Endothelial cell of umbilical vein (primary cell): ENCODE measurements at regions not wholly inside any gene's neighbourhood (a gene's known extent, or its start where the extent isn't known, plus 50 kb on each side); places are given as distances from the start of the nearest gene placed in this dataset.

ENCODE experiments used
- BruUV-seq: library from RNA; stranded (reverse); fragments of 400-500 nt; replicated peaks from 2 replicates; lab custom pipeline; 2021; lab: Mats Ljungman, UMichigan
- CTCF ChIA-PET: fragments of 300-600, 350-600 bp; sonication (Branson Sonifier 250); formaldehyde crosslinking; loops from one replicate; lab custom pipeline; 2021; ENCODE audit warnings: antibody characterized with exemption, inconsistent platforms; lab: Charles Lee
- POLR2A ChIA-PET: fragments of 300-600, 350-600 bp; sonication (Branson Sonifier 250); formaldehyde crosslinking; loops from one replicate; lab custom pipeline; 2021; ENCODE audit warnings: antibody characterized with exemption, inconsistent platforms; lab: Charles Lee
- DNase-seq: peaks from one replicate; pipeline ENCODE4 v3.0.0-alpha.2; 2011; ENCODE audit warnings: low read depth, low spot score
- FAIRE-seq: peaks from 2 replicates; lab custom pipeline; 2011; peaks lifted over from hg19 to GRCh38; lab: Jason Lieb, UNC
- H2AFZ ChIP-seq: 2 replicates; pipeline ENCODE4 v1.6.0; 2012; ENCODE audit warnings: low read depth, low read length, control low read depth, inconsistent platforms
- H3K27ac ChIP-seq: 2 replicates; pipeline ENCODE4 v1.5.1; 2011; ENCODE audit warnings: low read depth, mild to moderate bottlenecking, control low read depth, low read length, moderate library complexity; ENCODE audit not compliant: insufficient read depth
- H3K27me3 ChIP-seq, 2 experiments: 2 replicates each; pipeline versions ENCODE4 v1.6.0 to v1.6.1; 2011; ENCODE audit warnings: low read length in 2 of 2, mixed read lengths in 1 of 2; ENCODE audit not compliant: control insufficient read depth in 2 of 2, insufficient read depth in 2 of 2
- H3K36me3 ChIP-seq, 2 experiments: 2 replicates in 1 of 2; 3 replicates in 1 of 2; pipeline ENCODE4 v1.5.1; 2011; ENCODE audit warnings: low read length in 2 of 2, mild to moderate bottlenecking in 1 of 2, moderate library complexity in 1 of 2; ENCODE audit not compliant: control insufficient read depth in 2 of 2, insufficient read depth in 2 of 2; ENCODE audit errors: extremely low read depth in 1 of 2
- H3K4me1 ChIP-seq: 3 replicates; pipeline ENCODE4 v1.5.1; 2011; ENCODE audit warnings: mild to moderate bottlenecking, low read length; ENCODE audit not compliant: control insufficient read depth, insufficient read depth; ENCODE audit errors: extremely low read depth
- H3K4me2 ChIP-seq: 2 replicates; pipeline ENCODE4 v1.6.1; 2011; ENCODE audit warnings: low read length, control low read depth, mixed read lengths; ENCODE audit not compliant: insufficient read depth
- H3K4me3 ChIP-seq, 3 experiments: fragments of 200-600 bp in 1 of 3; sonication (generic), shearing (Covaris generic) in 1 of 3; replicated peaks in 1 of 3; 2 replicates each; pipeline ENCODE4 v1.5.1; 2011 to 2016; ENCODE audit warnings: control low read depth in 3 of 3, low read length in 3 of 3, mild to moderate bottlenecking in 2 of 3, inconsistent platforms in 1 of 3, low read depth in 1 of 3, moderate library complexity in 1 of 3; ENCODE audit not compliant: insufficient read depth in 1 of 3
- H3K79me2 ChIP-seq: 2 replicates; pipeline ENCODE4 v1.6.0; 2012; ENCODE audit warnings: low read length, inconsistent platforms; ENCODE audit not compliant: control insufficient read depth, insufficient read depth
- H3K9ac ChIP-seq: replicated peaks from 2 replicates; pipeline ENCODE3; 2011; ENCODE audit warnings: low read length, control low read depth; ENCODE audit not compliant: insufficient read depth; ENCODE audit errors: extremely low read depth
- H3K9me1 ChIP-seq: replicated peaks from 3 replicates; pipeline ENCODE4 v1.6.0; 2011; ENCODE audit warnings: mild to moderate bottlenecking, low read length; ENCODE audit not compliant: control insufficient read depth, insufficient read depth; ENCODE audit errors: extremely low read depth
- H3K9me3 ChIP-seq: replicated peaks from 2 replicates; pipeline ENCODE4 v1.5.1; 2012; ENCODE audit warnings: low read length, inconsistent platforms; ENCODE audit not compliant: control insufficient read depth, insufficient read depth
- H4K20me1 ChIP-seq: replicated peaks from 2 replicates; pipeline ENCODE3; 2011; ENCODE audit warnings: mild to moderate bottlenecking, low read length; ENCODE audit not compliant: control insufficient read depth, insufficient read depth; ENCODE audit errors: extremely low read depth
- EZH2 ChIP-seq: IDR thresholded peaks from 2 replicates; pipeline ENCODE4 v1.6.1; 2012; ENCODE audit warnings: borderline replicate concordance, low read depth, mild to moderate bottlenecking, moderate library complexity, low read length, inconsistent platforms; ENCODE audit not compliant: severe bottlenecking
- FOS ChIP-seq: IDR thresholded peaks from 2 replicates; pipeline ENCODE4 v1.6.1; 2011; ENCODE audit warnings: mild to moderate bottlenecking, low read length, moderate library complexity, borderline replicate concordance; ENCODE audit not compliant: insufficient read depth
- GATA2 ChIP-seq: IDR thresholded peaks from 2 replicates; pipeline ENCODE4 v1.7.0; 2011; ENCODE audit warnings: low read depth, mild to moderate bottlenecking, moderate library complexity, mixed read lengths, low read length; ENCODE audit not compliant: insufficient read length, insufficient read depth
- MYC ChIP-seq: IDR thresholded peaks from one replicate; pipeline ENCODE4 v1.6.1; 2011; ENCODE audit warnings: mild to moderate bottlenecking, low read depth, low read length
- POLR2A ChIP-seq: IDR thresholded peaks from 2 replicates; pipeline ENCODE4 v1.6.1; 2012; ENCODE audit warnings: low read depth, mild to moderate bottlenecking, control low read depth, low read length
- POLR2AphosphoS5 ChIP-seq: IDR thresholded peaks from 2 replicates; pipeline ENCODE4 v1.6.1; 2012; ENCODE audit warnings: low read depth, mild to moderate bottlenecking, control low read depth, low read length, moderate library complexity; ENCODE audit not compliant: insufficient read depth
- dilution Hi-C: fragments of 300-500 bp; cut with MboI; formaldehyde crosslinking; loops from one replicate; pipeline ENCODE4 v1.15.0; 2019; ENCODE audit warnings: low sequenced_read_pairs; ENCODE audit not compliant: extremely low pct_ligation_motif_present
- intact Hi-C: fragments of 100-400 bp; cut with micrococcal nuclease; formaldehyde crosslinking; loops from one replicate; pipeline ENCODE4 v1.10.0; 2022
- TF ChIP-seq, protein P1 (sequence below): IDR thresholded peaks from 2 replicates; pipeline ENCODE4 v1.6.1; 2011; ENCODE audit not compliant: insufficient read depth, insufficient read length
- TF ChIP-seq, protein P2 (sequence below), 2 donors: IDR thresholded peaks; 1 replicate in 1 of 2; 2 replicates in 1 of 2; pipeline ENCODE4 v1.5.1; 2011; ENCODE audit warnings: low read length in 2 of 2, mild to moderate bottlenecking in 2 of 2, moderate library complexity in 2 of 2, control low read depth in 1 of 2, inconsistent platforms in 1 of 2, low read depth in 1 of 2; ENCODE audit not compliant: insufficient read depth in 1 of 2; ENCODE audit errors: extremely low read depth in 1 of 2

DNA sequence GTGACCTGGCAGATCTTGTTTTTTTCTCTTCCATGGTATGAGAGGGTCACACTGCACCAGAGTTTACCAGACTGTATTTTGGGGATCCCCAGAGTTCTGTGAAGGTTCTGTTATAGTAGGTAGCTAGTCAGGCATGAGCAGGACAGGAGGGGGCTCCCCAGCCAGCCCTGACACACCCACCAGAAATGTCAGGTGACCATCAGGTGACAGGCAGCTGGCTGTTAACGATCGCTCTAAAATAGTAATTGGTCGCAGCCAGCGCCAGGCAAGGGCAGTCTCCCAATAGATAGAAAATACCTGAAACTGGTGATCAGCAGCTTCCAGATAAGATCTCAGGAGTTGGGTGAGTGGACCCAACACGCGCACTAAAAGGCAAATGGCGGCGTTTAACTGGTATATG, 264.9 kb downstream of the RHOU start:
- H3K4me2 ChIP-seq = no peak overlapping the region
- dilution Hi-C loops = no loop called here
- DNase-seq (no peak), FAIRE-seq (no peak)
- no peaks in the 10 kb centered on the region for H4K20me1 ChIP-seq
- no peak overlapping the region for H2AFZ ChIP-seq
- no TSS peak for BruUV-seq
- H3K79me2 ChIP-seq = no peaks in the 10 kb centered on the region
- no peak overlapping the region for H3K9ac ChIP-seq
- intact Hi-C loops = no loop called here
- ChIA-PET POLR2A (no interaction called here), CTCF (no interaction called here)
- H3K4me3 ChIP-seq = no peak overlapping the region
- no peaks in the 10 kb centered on the region for H3K27me3 ChIP-seq
- no peaks in the 10 kb centered on the region for H3K9me1 ChIP-seq
- H3K36me3 ChIP-seq = no peaks in the 10 kb centered on the region
- TF ChIP-seq, protein P1, sequence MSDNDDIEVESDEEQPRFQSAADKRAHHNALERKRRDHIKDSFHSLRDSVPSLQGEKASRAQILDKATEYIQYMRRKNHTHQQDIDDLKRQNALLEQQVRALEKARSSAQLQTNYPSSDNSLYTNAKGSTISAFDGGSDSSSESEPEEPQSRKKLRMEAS = no peak
- TF ChIP-seq POLR2AphosphoS5 (no peak), MYC (no peak), POLR2A (no peak), FOS (no peak), EZH2 (no peak), GATA2 (no peak)
- TF ChIP-seq, protein P2, sequence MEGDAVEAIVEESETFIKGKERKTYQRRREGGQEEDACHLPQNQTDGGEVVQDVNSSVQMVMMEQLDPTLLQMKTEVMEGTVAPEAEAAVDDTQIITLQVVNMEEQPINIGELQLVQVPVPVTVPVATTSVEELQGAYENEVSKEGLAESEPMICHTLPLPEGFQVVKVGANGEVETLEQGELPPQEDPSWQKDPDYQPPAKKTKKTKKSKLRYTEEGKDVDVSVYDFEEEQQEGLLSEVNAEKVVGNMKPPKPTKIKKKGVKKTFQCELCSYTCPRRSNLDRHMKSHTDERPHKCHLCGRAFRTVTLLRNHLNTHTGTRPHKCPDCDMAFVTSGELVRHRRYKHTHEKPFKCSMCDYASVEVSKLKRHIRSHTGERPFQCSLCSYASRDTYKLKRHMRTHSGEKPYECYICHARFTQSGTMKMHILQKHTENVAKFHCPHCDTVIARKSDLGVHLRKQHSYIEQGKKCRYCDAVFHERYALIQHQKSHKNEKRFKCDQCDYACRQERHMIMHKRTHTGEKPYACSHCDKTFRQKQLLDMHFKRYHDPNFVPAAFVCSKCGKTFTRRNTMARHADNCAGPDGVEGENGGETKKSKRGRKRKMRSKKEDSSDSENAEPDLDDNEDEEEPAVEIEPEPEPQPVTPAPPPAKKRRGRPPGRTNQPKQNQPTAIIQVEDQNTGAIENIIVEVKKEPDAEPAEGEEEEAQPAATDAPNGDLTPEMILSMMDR (IDR thresholded peaks at IDR 0.05; ENCODE audit: extremely low read depth in 1 of 2, insufficient read depth in 1 of 2, low read depth in 1 of 2, low read length in 2 of 2) = no peak
- no peaks in the 10 kb centered on the region for H3K4me1 ChIP-seq
- no peak overlapping the region for H3K27ac ChIP-seq
- H3K9me3 ChIP-seq = no peaks in the 10 kb centered on the region
